PC-3 (cell line): ENCODE measurements at regions not wholly inside any gene's neighbourhood (a gene's known extent, or its start where the extent isn't known, plus 50 kb on each side); places are given as distances from the start of the nearest gene placed in this dataset.
"Not testable (repeated sequence)": the region's sequence is repeated elsewhere in the genome, so short reads cannot be mapped to it uniquely, and the experiment has no call there.

Experiments used
- ATAC-seq: fragments of 200-7000 bp; cut with Tn5 transposase; 2 replicates; pipeline ENCODE4 v1.9.1; 2020; ENCODE audit warnings: mild to moderate bottlenecking, moderate library complexity
- BruUV-seq: library from RNA; stranded (reverse); fragments of 400-500 nt; replicated peaks from 2 replicates; lab custom pipeline; 2021; lab: Mats Ljungman, UMichigan
- CTCF ChIA-PET: fragments of 300-600 bp; sonication (Branson Sonifier 250); formaldehyde crosslinking; loops from one replicate; lab custom pipeline; 2022; ENCODE audit warnings: antibody characterized with exemption; lab: Charles Lee
- POLR2A ChIA-PET: fragments of 300-600 bp; sonication (Branson Sonifier 250); formaldehyde crosslinking; loops from one replicate; lab custom pipeline; 2022; ENCODE audit warnings: antibody characterized with exemption; ENCODE audit not compliant: unreplicated experiment; lab: Charles Lee
- DNase-seq: peaks from one replicate; pipeline ENCODE4 v3.0.0-alpha.2; 2015
- H2AFZ ChIP-seq: fragments of 300-600 bp; sonication (generic); 2 replicates; pipeline ENCODE4 v1.6.0; 2016; ENCODE audit warnings: antibody characterized with exemption, low read length
- H3F3A ChIP-seq: fragments of 300-600 bp; sonication (generic); one replicate; pipeline ENCODE4 v1.6.0; 2017; ENCODE audit warnings: antibody characterized with exemption, low read length, control low read depth, mild to moderate bottlenecking; ENCODE audit not compliant: unreplicated experiment
- H3K27ac ChIP-seq: fragments of 300-600 bp; sonication (generic); 2 replicates; pipeline ENCODE4 v1.5.1; 2016; ENCODE audit warnings: mild to moderate bottlenecking, low read length
- H3K27me3 ChIP-seq: fragments of 300-600 bp; sonication (generic); 2 replicates; pipeline ENCODE4 v1.6.1; 2016; ENCODE audit warnings: low read length, mixed read lengths
- H3K36me3 ChIP-seq: fragments of 300-600 bp; sonication (generic); 2 replicates; pipeline ENCODE4 v1.6.1; 2016; ENCODE audit warnings: low read depth, mixed run types, low read length, mixed read lengths
- H3K4me1 ChIP-seq: fragments of 300-600 bp; sonication (generic); 2 replicates; pipeline ENCODE4 v1.5.1; 2016; ENCODE audit warnings: low read length; ENCODE audit not compliant: insufficient read depth
- H3K4me2 ChIP-seq: fragments of 300-600 bp; sonication (generic); 2 replicates; pipeline ENCODE4 v1.6.0; 2016; ENCODE audit warnings: low read length
- H3K4me3 ChIP-seq: fragments of 300-600 bp; sonication (generic); 2 replicates; pipeline ENCODE4 v1.5.1; 2016; ENCODE audit warnings: mild to moderate bottlenecking, low read length, mixed read lengths
- H3K79me2 ChIP-seq: fragments of 300-600 bp; sonication (generic); 2 replicates; pipeline ENCODE4 v1.6.1; 2017; ENCODE audit warnings: low read length, mixed read lengths
- H3K9ac ChIP-seq: fragments of 300-600 bp; sonication (generic); 2 replicates; pipeline ENCODE4 v1.6.0; 2016; ENCODE audit warnings: mild to moderate bottlenecking, low read length
- H3K9me2 ChIP-seq: fragments of 300-600 bp; sonication (generic); replicated peaks from 2 replicates; pipeline ENCODE4 v1.6.1; 2016; ENCODE audit warnings: mixed run types, low read length, mixed read lengths
- H3K9me3 ChIP-seq: fragments of 300-600 bp; sonication (generic); 2 replicates; pipeline ENCODE4 v1.6.1; 2016; ENCODE audit warnings: low read length, mixed read lengths
- H4K20me1 ChIP-seq: fragments of 300-600 bp; sonication (generic); 2 replicates; pipeline ENCODE4 v1.6.1; 2016; ENCODE audit warnings: low read length, mixed read lengths
- intact Hi-C: fragments of 100-400 bp; cut with micrococcal nuclease; formaldehyde crosslinking; loops from 2 replicates; pipeline ENCODE4 v1.9.0; 2023

DNA sequence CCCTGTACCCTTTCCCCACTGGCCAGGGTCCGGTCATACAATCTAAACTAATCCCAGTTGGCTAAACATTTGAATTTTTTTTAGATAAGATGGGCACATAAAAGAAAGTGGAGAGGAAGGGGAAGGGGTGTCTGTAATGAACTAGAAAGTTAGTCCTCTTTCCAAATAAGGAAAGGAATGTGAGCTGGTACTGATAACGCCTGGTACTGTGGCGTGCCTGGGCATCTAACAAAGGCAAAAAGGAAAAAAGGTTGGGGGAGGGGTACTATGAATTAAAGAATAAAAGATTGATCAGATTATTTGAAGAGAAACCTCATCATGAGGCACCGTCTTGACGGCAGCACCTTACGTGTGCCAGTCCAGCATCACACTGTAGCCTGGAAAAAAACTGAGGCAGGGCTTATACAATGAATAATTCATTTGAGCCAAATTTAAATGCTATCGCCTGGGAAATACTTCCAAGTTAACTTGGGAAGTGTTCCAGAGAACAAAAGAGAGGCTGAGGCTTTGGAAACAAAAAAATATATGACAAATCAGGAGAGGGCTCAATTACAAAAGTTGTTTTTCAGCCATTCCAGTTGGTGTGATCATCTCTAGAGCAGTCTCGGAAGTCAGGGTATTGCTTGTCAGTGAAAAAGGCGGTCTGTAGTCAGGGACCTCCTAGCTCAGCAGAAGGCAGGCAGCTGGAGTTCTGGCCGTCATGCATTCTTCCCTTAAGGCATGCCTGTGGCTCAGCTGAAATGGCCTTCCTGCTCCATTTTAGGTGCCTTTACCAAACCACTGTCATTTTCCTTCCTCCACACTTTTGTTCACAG lies 103.9 kb upstream of the MTLN start:
- DNase-seq, H3K9me2 ChIP-seq, H3K27me3 ChIP-seq, H3K79me2 ChIP-seq, H3K36me3 ChIP-seq, H3K4me2 ChIP-seq, H3K4me1 ChIP-seq, H4K20me1 ChIP-seq, CTCF ChIA-PET, H2AFZ ChIP-seq, H3K27ac ChIP-seq, ATAC-seq, H3F3A ChIP-seq, POLR2A ChIA-PET, H3K9ac ChIP-seq, BruUV-seq, H3K9me3 ChIP-seq, H3K4me3 ChIP-seq, intact Hi-C loops: not testable (repeated sequence)

- H4K20me1 ChIP-seq, intact Hi-C loops, ATAC-seq, H3F3A ChIP-seq, DNase-seq, H2AFZ ChIP-seq, H3K4me3 ChIP-seq, H3K4me1 ChIP-seq, H3K27me3 ChIP-seq, H3K4me2 ChIP-seq, H3K36me3 ChIP-seq, POLR2A ChIA-PET, H3K9ac ChIP-seq, BruUV-seq, CTCF ChIA-PET, H3K79me2 ChIP-seq, H3K27ac ChIP-seq, H3K9me3 ChIP-seq, H3K9me2 ChIP-seq: not testable (repeated sequence)
These were observed 102.9 kb upstream of the MTLN start for GRCh38 chr2:110315054-110315820.

DNA sequence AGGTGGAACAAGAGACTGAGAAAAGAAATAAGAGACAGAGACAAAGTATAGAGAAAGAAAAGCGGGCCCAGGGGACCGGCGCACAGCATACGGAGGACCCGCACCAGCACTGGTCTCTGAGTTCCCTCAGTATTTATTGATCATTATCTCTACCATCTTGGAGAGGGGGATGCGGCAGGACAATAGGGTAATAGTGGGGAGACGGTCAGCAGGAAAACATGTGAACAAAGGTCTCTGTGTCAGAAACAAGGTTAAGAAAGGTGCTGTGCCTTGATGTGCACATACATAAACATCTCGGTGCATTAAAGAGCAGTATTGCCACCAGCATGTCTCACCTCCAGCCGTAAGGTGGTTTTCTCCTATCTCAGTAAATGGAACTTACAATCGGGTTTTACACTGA lies 102.1 kb upstream of the MTLN start:
- H3K9me2 ChIP-seq, POLR2A ChIA-PET, CTCF ChIA-PET: not testable (repeated sequence)

DNA sequence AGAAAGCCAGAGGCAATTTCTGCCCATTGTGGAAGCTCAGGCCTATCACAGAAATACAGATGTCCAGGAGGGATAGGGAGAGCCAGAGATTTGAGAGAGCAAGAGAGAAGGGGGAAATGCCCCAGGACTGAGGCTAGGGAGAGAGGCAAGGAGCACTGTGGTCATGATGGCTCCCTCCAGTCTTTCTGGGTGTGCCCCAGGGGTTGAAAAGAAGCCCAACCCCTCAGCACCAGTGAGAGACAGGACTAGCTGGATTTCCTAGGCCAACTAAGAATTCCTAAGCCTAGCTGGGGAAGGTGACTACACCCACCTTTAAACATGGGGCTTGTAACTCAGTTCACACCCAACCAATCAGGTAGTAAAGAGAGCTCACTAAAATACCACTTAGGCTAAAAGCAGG lies 100.7 kb upstream of the MTLN start:
- ATAC-seq, BruUV-seq, CTCF ChIA-PET: not testable (repeated sequence)

More for the DNA sequence above, 102.1 kb upstream of the MTLN start:
- H3K27me3 ChIP-seq, H3K9me3 ChIP-seq, ATAC-seq, DNase-seq, H3F3A ChIP-seq, H3K4me1 ChIP-seq, intact Hi-C loops, H2AFZ ChIP-seq, H3K4me3 ChIP-seq, H3K4me2 ChIP-seq, H4K20me1 ChIP-seq, H3K79me2 ChIP-seq, H3K9ac ChIP-seq, BruUV-seq, H3K27ac ChIP-seq, H3K36me3 ChIP-seq: not testable (repeated sequence)

DNA sequence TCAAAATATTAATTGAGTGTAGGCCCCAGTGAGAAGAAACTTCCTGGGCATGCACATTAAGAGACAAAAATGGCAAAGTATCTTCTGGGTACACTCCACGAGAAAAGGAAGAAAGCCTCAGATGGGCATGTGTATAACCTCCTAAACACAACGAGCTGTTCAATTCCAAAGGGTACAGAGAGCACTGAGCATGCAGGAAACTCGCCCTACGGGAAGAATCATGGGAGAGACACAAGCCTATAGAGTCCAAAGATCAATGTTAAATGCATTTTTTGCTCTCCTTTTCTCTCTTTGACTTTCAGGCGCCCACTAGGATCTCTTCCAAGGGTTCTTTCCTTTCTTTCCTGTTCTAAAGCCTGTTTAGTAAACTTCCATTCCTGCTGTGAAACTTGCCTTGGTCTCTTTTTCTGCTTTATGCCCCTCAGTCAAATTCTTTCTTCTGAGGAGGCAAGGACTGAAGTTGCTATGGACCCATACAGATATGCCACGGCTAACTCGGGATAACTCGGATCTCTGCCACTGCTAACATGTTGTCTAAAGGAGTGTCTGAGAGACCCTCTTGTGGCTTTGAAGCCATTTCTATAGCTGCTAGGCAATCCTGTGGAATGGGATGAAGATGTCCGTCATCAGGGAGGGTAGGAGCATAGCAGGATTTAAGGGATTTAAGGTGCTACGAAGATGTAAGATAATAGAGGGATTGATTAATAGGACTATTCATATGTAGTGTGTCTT lies 99.5 kb upstream of the MTLN start:
- H3F3A ChIP-seq, POLR2A ChIA-PET, intact Hi-C loops, ATAC-seq, H3K9me3 ChIP-seq, CTCF ChIA-PET, H3K4me2 ChIP-seq, H3K4me3 ChIP-seq, H4K20me1 ChIP-seq, DNase-seq, H3K27ac ChIP-seq, H3K4me1 ChIP-seq, H3K9ac ChIP-seq, H3K27me3 ChIP-seq, BruUV-seq, H2AFZ ChIP-seq, H3K36me3 ChIP-seq, H3K9me2 ChIP-seq, H3K79me2 ChIP-seq: not testable (repeated sequence)

More for the DNA sequence above, 100.7 kb upstream of the MTLN start:
- DNase-seq, H2AFZ ChIP-seq, H3K4me3 ChIP-seq, H3K27me3 ChIP-seq, H3K9me3 ChIP-seq, H3K9me2 ChIP-seq, H3K36me3 ChIP-seq, H4K20me1 ChIP-seq, H3F3A ChIP-seq, H3K4me2 ChIP-seq, POLR2A ChIA-PET, H3K4me1 ChIP-seq, H3K9ac ChIP-seq, H3K27ac ChIP-seq, H3K79me2 ChIP-seq, intact Hi-C loops: not testable (repeated sequence)

DNA sequence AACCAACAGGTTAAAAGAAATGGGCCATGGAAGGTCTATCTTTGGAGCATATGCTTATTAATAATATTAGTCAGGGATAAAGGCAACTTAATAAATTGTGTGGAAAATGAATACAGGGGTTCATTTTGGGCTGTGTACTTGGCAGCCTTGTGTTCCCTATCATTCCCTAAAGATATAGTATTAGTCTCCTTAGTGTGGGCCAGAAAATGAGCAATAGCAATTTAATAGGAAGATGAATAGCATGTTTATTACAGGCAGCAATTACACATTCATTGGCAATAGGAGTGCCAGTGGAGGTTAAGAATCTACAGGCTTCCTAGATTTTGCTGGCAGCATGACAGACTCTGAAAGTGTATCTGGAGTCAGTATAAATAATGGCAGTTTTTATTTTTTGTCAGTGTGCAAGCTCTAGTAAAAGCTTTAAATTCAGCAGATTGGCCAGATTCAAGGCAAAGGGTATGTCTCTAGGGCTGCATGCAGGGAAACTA lies 98.7 kb upstream of the MTLN start:
- H3K9me2 ChIP-seq, DNase-seq, H3K4me3 ChIP-seq, H3K27me3 ChIP-seq, BruUV-seq, POLR2A ChIA-PET, H3K36me3 ChIP-seq, H3K9ac ChIP-seq, CTCF ChIA-PET, H3F3A ChIP-seq, H3K27ac ChIP-seq, intact Hi-C loops, H2AFZ ChIP-seq, H3K4me2 ChIP-seq, H3K9me3 ChIP-seq, H3K4me1 ChIP-seq, H4K20me1 ChIP-seq, H3K79me2 ChIP-seq: not testable (repeated sequence)
- peak; percentile 74 for ATAC-seq
